ENCODE measurements at regions not wholly inside any gene's neighbourhood (a gene's known extent, or its start where the extent isn't known, plus 50 kb on each side); places are given as distances from the start of the nearest gene placed in this dataset.

GRCh38 chr11:127559978-127560377 lies 559.4 kb upstream of the KIRREL3 start:
- no peaks in the 10 kb centered on the region for H3K4me1 ChIP-seq
- H3K36me3 ChIP-seq, result no peaks in the 10 kb centered on the region
- DNase-seq, result no peak
- no peak for TF ChIP-seq CTCF (IDR thresholded peaks at IDR 0.05)
- no peaks in the 10 kb centered on the region for H3K27me3 ChIP-seq
- intact Hi-C loops (cut with DNase I), result no loop called here
- H3K9me3 ChIP-seq, result no peaks in the 10 kb centered on the region
- ATAC-seq, result no peak
- H3K27ac ChIP-seq, result no peak overlapping the region
- H3K4me3 ChIP-seq, result no peak overlapping the region

- no peaks in the 10 kb centered on the region for H3K36me3 ChIP-seq
- intact Hi-C loops (cut with DNase I), result no loop called here
- no peaks in the 10 kb centered on the region for H3K9me3 ChIP-seq
- no peak overlapping the region for H3K27ac ChIP-seq
- DNase-seq (no peak), ATAC-seq (no peak)
- H3K27me3 ChIP-seq, result no peaks in the 10 kb centered on the region
- no peaks in the 10 kb centered on the region for H3K4me1 ChIP-seq
- TF ChIP-seq CTCF (IDR thresholded peaks at IDR 0.05), result no peak
- H3K4me3 ChIP-seq, result no peak overlapping the region
These were observed 551.9 kb upstream of the KIRREL3 start for GRCh38 chr11:127552446-127552845.

GRCh38 chr11:127531167-127531566 lies 530.6 kb upstream of the KIRREL3 start:
- no peak for TF ChIP-seq CTCF (IDR thresholded peaks at IDR 0.05)
- Histone ChIP-seq H3K27me3 (no peaks in the 10 kb centered on the region), H3K4me3 (no peak overlapping the region), H3K27ac (no peak overlapping the region), H3K4me1 (no peaks in the 10 kb centered on the region), H3K36me3 (no peaks in the 10 kb centered on the region), H3K9me3 (no peaks in the 10 kb centered on the region)
- ATAC-seq (no peak), DNase-seq (no peak)
- intact Hi-C loops (cut with DNase I), result no loop called here

- Histone ChIP-seq H3K4me3 (no peak overlapping the region), H3K27me3 (no peaks in the 10 kb centered on the region), H3K27ac (no peak overlapping the region), H3K36me3 (no peaks in the 10 kb centered on the region), H3K9me3 (no peaks in the 10 kb centered on the region), H3K4me1 (no peaks in the 10 kb centered on the region)
- DNase-seq (no peak), ATAC-seq (no peak)
- no peak for TF ChIP-seq CTCF (IDR thresholded peaks at IDR 0.05)
- intact Hi-C loops (cut with DNase I), result no loop called here
These were observed 527.7 kb upstream of the KIRREL3 start for GRCh38 chr11:127528297-127528696.

GRCh38 chr11:127524618-127525017 lies 524.0 kb upstream of the KIRREL3 start:
- no peaks in the 10 kb centered on the region for H3K27me3 ChIP-seq
- ATAC-seq (no peak), DNase-seq (no peak)
- no peaks in the 10 kb centered on the region for H3K36me3 ChIP-seq
- H3K4me3 ChIP-seq, result no peak overlapping the region
- no peaks in the 10 kb centered on the region for H3K9me3 ChIP-seq
- no peaks in the 10 kb centered on the region for H3K4me1 ChIP-seq
- intact Hi-C loops (cut with DNase I), result no loop called here
- no peak overlapping the region for H3K27ac ChIP-seq
- TF ChIP-seq CTCF (IDR thresholded peaks at IDR 0.05), result no peak

GRCh38 chr11:127521413-127521812 lies 520.8 kb upstream of the KIRREL3 start:
- no peaks in the 10 kb centered on the region for H3K9me3 ChIP-seq
- no peaks in the 10 kb centered on the region for H3K36me3 ChIP-seq
- TF ChIP-seq CTCF (IDR thresholded peaks at IDR 0.05), result no peak
- no peak overlapping the region for H3K27ac ChIP-seq
- no peaks in the 10 kb centered on the region for H3K4me1 ChIP-seq
- intact Hi-C loops (cut with DNase I), result no loop called here
- H3K27me3 ChIP-seq, result no peaks in the 10 kb centered on the region
- DNase-seq, result no peak
- ATAC-seq, result no peak
- H3K4me3 ChIP-seq, result no peak overlapping the region
